SK-N-SH (cell line): ENCODE measurements at regions not wholly inside any gene's neighbourhood (a gene's known extent, or its start where the extent isn't known, plus 50 kb on each side); places are given as distances from the start of the nearest gene placed in this dataset.

Experiments
- CTCF ChIA-PET: fragments of 300-600, 350-600 bp; formaldehyde crosslinking; extraction: SDS; loops from one replicate; lab custom pipeline; 2021; lab: Yijun Ruan, JAX
- POLR2A ChIA-PET: fragments of 350-600 bp; sonication (Branson Sonifier 250); formaldehyde crosslinking; extraction: SDS; loops from one replicate; lab custom pipeline; 2020; ENCODE audit warnings: antibody characterized with exemption, inconsistent platforms; lab: Yijun Ruan, JAX
- DNase-seq: peaks from one replicate; pipeline ENCODE4 v3.0.0; 2012
- H2AFZ ChIP-seq: fragments of 200-600 bp; sonication (generic); 2 replicates; pipeline ENCODE4 v1.8.1; 2016; ENCODE audit warnings: antibody characterized with exemption, mild to moderate bottlenecking, low read depth
- H3F3A ChIP-seq: fragments of 200-600 bp; sonication (generic); replicated peaks from 2 replicates; pipeline ENCODE3; 2016; ENCODE audit warnings: antibody characterized with exemption, mild to moderate bottlenecking; ENCODE audit not compliant: insufficient read depth
- H3K27ac ChIP-seq, 2 experiments: fragments of 200-500 bp in 1 of 2; fragments of 200-600 bp in 1 of 2; sonication (Bioruptor generic) in 1 of 2; sonication (generic), shearing (Covaris generic) in 1 of 2; 2 replicates each; pipeline versions ENCODE4 v1.5.1 to v1.6.1; 2014 to 2016; ENCODE audit warnings: low read depth in 2 of 2, inconsistent platforms in 1 of 2, low read length in 1 of 2, mild to moderate bottlenecking in 1 of 2, mixed read lengths in 1 of 2
- H3K27me3 ChIP-seq: fragments of 200-600 bp; sonication (generic), shearing (Covaris generic); 2 replicates; pipeline ENCODE4 v1.6.1; 2016; ENCODE audit warnings: mixed run types; ENCODE audit not compliant: insufficient read depth
- H3K36me3 ChIP-seq, 2 experiments: fragments of 200-500 bp in 1 of 2; fragments of 200-600 bp in 1 of 2; sonication (Bioruptor generic) in 1 of 2; sonication (generic) in 1 of 2; replicated peaks in 1 of 2; 2 replicates each; pipeline versions ENCODE3 to v1.5.1; 2014 to 2016; ENCODE audit warnings: low read length in 1 of 2, mild to moderate bottlenecking in 1 of 2; ENCODE audit not compliant: insufficient read depth in 2 of 2, control insufficient read depth in 1 of 2
- H3K4me1 ChIP-seq, 2 experiments: fragments of 200-500 bp in 1 of 2; fragments of 200-600 bp in 1 of 2; sonication (Bioruptor generic) in 1 of 2; sonication (generic), shearing (Covaris generic) in 1 of 2; 2 replicates each; pipeline versions ENCODE4 v1.5.1 to v1.6.1; 2014 to 2016; ENCODE audit warnings: low read depth in 1 of 2, low read length in 1 of 2, mixed run types in 1 of 2; ENCODE audit not compliant: insufficient read depth in 2 of 2, control insufficient read depth in 1 of 2
- H3K4me2 ChIP-seq: fragments of 200-600 bp; sonication (generic), shearing (Covaris generic); 2 replicates; pipeline ENCODE4 v1.6.1; 2017; ENCODE audit warnings: mixed run types
- H3K4me3 ChIP-seq, 2 experiments: fragments of 200-500 bp in 1 of 2; fragments of 200-600 bp in 1 of 2; sonication (Bioruptor generic) in 1 of 2; sonication (generic), shearing (Covaris generic) in 1 of 2; 2 replicates each; pipeline versions ENCODE4 v1.5.1 to v1.8.1; 2014 to 2016; ENCODE audit warnings: low read depth in 2 of 2, inconsistent platforms in 1 of 2, low read length in 1 of 2, mild to moderate bottlenecking in 1 of 2, mixed read lengths in 1 of 2, moderate library complexity in 1 of 2
- H3K79me2 ChIP-seq: fragments of 200-600 bp; sonication (generic); 2 replicates; pipeline ENCODE4 v1.8.1; 2017; ENCODE audit warnings: mild to moderate bottlenecking; ENCODE audit not compliant: insufficient read depth
- H3K9ac ChIP-seq: fragments of 200-600 bp; sonication (generic); 2 replicates; pipeline ENCODE4 v1.6.1; 2017; ENCODE audit warnings: mixed run types
- H3K9me2 ChIP-seq: fragments of 200-600 bp; sonication (generic); 2 replicates; pipeline ENCODE4 v1.6.1; 2017; ENCODE audit warnings: mixed run types
- H3K9me3 ChIP-seq: fragments of 200-600 bp; sonication (generic); 2 replicates; pipeline ENCODE4 v1.6.1; 2017; ENCODE audit warnings: mixed run types, mild to moderate bottlenecking, moderate library complexity
- H4K20me1 ChIP-seq: fragments of 200-600 bp; sonication (generic); 2 replicates; pipeline ENCODE4 v1.6.1; 2017; ENCODE audit warnings: mild to moderate bottlenecking, mixed run types; ENCODE audit not compliant: insufficient read depth
- CHD2 ChIP-seq: fragments of 150-350 bp; IDR thresholded peaks from 2 replicates; pipeline ENCODE4 v1.6.1; 2018; ENCODE audit warnings: low read length; ENCODE audit not compliant: partially characterized antibody
- EP300 ChIP-seq, 2 experiments: IDR thresholded peaks; 2 replicates each; pipeline versions ENCODE4 v1.4.0 to v1.6.1; 2012; ENCODE audit warnings: borderline replicate concordance in 1 of 2, low read depth in 1 of 2, low read length in 1 of 2
- EZH2phosphoT487 ChIP-seq: fragments of 200-600 bp; sonication (generic); IDR thresholded peaks from 2 replicates; pipeline ENCODE4 v1.6.1; 2017; ENCODE audit warnings: low read depth, mixed run types, mild to moderate bottlenecking, antibody characterized with exemption, moderate library complexity, borderline replicate concordance
- FOXJ3 ChIP-seq: sonication (generic); formaldehyde crosslinking; IDR thresholded peaks from 2 replicates; pipeline ENCODE4 v1.5.1; 2020; ENCODE audit warnings: mild to moderate bottlenecking, missing genetic modification reagents
- FOXM1 ChIP-seq: IDR thresholded peaks from 2 replicates; pipeline ENCODE4 v1.4.0; 2012; ENCODE audit warnings: low read depth, mild to moderate bottlenecking
- GABPA ChIP-seq: IDR thresholded peaks from 2 replicates; pipeline ENCODE4 v1.4.0; 2012; ENCODE audit warnings: low read depth, mild to moderate bottlenecking
- MEF2A ChIP-seq: IDR thresholded peaks from 2 replicates; pipeline ENCODE4 v1.4.0; 2012; ENCODE audit warnings: low read depth, borderline replicate concordance
- MXI1 ChIP-seq: IDR thresholded peaks from 2 replicates; pipeline ENCODE4 v1.6.1; 2012; ENCODE audit warnings: mild to moderate bottlenecking, low read depth, low read length, improper control_type of control experiment
- NFIC ChIP-seq: IDR thresholded peaks from 2 replicates; pipeline ENCODE4 v1.4.0; 2012; ENCODE audit warnings: borderline replicate concordance
- POLR2AphosphoS5 ChIP-seq: IDR thresholded peaks from 2 replicates; pipeline ENCODE4 v1.6.1; 2012; ENCODE audit warnings: low read depth, low read length
- RFX5 ChIP-seq: IDR thresholded peaks from 2 replicates; pipeline ENCODE4 v1.6.1; 2012; ENCODE audit warnings: mild to moderate bottlenecking, improper control_type of control experiment, low read length
- RXRA ChIP-seq: IDR thresholded peaks from 2 replicates; pipeline ENCODE4 v1.4.0; 2012; ENCODE audit warnings: low read depth, mild to moderate bottlenecking, borderline replicate concordance
- SIN3A ChIP-seq: IDR thresholded peaks from 2 replicates; pipeline ENCODE4 v1.6.1; 2012; ENCODE audit warnings: low read depth, mild to moderate bottlenecking, low read length, moderate library complexity, borderline replicate concordance
- SMC3 ChIP-seq: IDR thresholded peaks from 2 replicates; pipeline ENCODE4 v1.6.1; 2012; ENCODE audit warnings: low read depth, low read length, improper control_type of control experiment
- TAF1 ChIP-seq: IDR thresholded peaks from 2 replicates; pipeline ENCODE4 v1.6.1; 2012; ENCODE audit warnings: low read depth, mild to moderate bottlenecking, low read length, moderate library complexity, borderline replicate concordance
- TEAD4 ChIP-seq: IDR thresholded peaks from 2 replicates; pipeline ENCODE4 v1.4.0; 2012; ENCODE audit warnings: mild to moderate bottlenecking, borderline replicate concordance; ENCODE audit not compliant: insufficient read depth
- whole genome bisulfite sequencing: methylation state at CpG from one replicate; pipeline ENCODE4 v1.1.6; 2017; ENCODE audit warnings: low lambda C conversion rate; 5-methylcytosine and 5-hydroxymethylcytosine counted together
- TF ChIP-seq, protein P1 (sequence below): IDR thresholded peaks from 2 replicates; pipeline ENCODE4 v1.4.0; 2012; ENCODE audit warnings: low read depth, borderline replicate concordance
- TF ChIP-seq, protein P2 (sequence below): fragments of 200-600 bp; sonication (generic); IDR thresholded peaks from 2 replicates; pipeline ENCODE4 v1.6.1; 2017; ENCODE audit warnings: antibody characterized with exemption, mild to moderate bottlenecking, moderate library complexity
- TF ChIP-seq, protein P3 (sequence below): fragments of 150-350 bp; IDR thresholded peaks from 2 replicates; pipeline ENCODE4 v1.6.1; 2017; ENCODE audit warnings: antibody characterized with exemption, low read length, low read depth, borderline replicate concordance
- TF ChIP-seq, protein P4 (sequence below): IDR thresholded peaks from 2 replicates; pipeline ENCODE4 v1.4.0; 2012; ENCODE audit warnings: low read depth

DNA sequence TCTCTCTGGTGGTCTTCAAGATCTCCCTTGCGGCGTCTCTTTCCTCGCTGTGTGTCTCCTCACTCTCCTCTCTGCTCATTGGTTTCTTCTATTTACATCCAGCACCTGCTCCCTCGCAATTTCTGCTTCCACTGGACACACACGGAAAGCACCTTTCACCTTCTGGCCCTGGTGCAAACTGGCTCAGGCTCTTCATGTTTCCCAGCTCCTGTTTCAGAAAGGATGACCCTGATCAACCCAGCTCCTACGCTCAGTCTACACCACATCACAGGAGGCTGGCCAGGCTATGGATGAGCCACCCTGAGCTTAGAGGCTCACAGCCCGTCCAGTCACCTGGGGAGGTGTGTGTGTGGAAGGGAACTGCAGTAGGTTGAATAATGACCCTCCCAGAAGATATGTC is 72.7 kb downstream of the MCFD2 start:
- CTCF ChIA-PET = no interaction called here
- Histone ChIP-seq H3K36me3 (no peaks in the 10 kb centered on the region), H3K27ac (no peak overlapping the region), H2AFZ (no peak overlapping the region), H3K27me3 (no peaks in the 10 kb centered on the region), H3F3A (peaks cover 18% of the 10 kb centered on the region), H3K9me2 (no peaks in the 10 kb centered on the region), H4K20me1 (no peaks in the 10 kb centered on the region), H3K79me2 (no peaks in the 10 kb centered on the region), H3K4me3 (no peak overlapping the region), H3K9me3 (no peaks in the 10 kb centered on the region), H3K4me1 (peaks cover 21 to 30% of the 10 kb centered on the region in 2 experiments), H3K9ac (no peak overlapping the region), H3K4me2 (no peak overlapping the region)
- no peak for DNase-seq
- 95% methylated on average over 7 of the region's 7 CpGs for WGBS
- POLR2A ChIA-PET = no interaction called here
- TF ChIP-seq RFX5 (no peak), NFIC (no peak), CHD2 (no peak), SMC3 (no peak), POLR2AphosphoS5 (no peak), EZH2phosphoT487 (no peak), TEAD4 (no peak), SIN3A (no peak), RXRA (no peak), EP300 (IDR thresholded peaks at IDR 0.05; ENCODE audit: borderline replicate concordance in 1 of 2, low read depth in 1 of 2, low read length in 1 of 2) (no peak), GABPA (no peak), MXI1 (no peak), FOXM1 (no peak), FOXJ3 (CRISPR knock-in tag) (no peak), MEF2A (no peak), TAF1 (no peak)
- TF ChIP-seq, protein P1, sequence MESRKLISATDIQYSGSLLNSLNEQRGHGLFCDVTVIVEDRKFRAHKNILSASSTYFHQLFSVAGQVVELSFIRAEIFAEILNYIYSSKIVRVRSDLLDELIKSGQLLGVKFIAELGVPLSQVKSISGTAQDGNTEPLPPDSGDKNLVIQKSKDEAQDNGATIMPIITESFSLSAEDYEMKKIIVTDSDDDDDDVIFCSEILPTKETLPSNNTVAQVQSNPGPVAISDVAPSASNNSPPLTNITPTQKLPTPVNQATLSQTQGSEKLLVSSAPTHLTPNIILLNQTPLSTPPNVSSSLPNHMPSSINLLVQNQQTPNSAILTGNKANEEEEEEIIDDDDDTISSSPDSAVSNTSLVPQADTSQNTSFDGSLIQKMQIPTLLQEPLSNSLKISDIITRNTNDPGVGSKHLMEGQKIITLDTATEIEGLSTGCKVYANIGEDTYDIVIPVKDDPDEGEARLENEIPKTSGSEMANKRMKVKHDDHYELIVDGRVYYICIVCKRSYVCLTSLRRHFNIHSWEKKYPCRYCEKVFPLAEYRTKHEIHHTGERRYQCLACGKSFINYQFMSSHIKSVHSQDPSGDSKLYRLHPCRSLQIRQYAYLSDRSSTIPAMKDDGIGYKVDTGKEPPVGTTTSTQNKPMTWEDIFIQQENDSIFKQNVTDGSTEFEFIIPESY = no peak
- TF ChIP-seq, protein P2, sequence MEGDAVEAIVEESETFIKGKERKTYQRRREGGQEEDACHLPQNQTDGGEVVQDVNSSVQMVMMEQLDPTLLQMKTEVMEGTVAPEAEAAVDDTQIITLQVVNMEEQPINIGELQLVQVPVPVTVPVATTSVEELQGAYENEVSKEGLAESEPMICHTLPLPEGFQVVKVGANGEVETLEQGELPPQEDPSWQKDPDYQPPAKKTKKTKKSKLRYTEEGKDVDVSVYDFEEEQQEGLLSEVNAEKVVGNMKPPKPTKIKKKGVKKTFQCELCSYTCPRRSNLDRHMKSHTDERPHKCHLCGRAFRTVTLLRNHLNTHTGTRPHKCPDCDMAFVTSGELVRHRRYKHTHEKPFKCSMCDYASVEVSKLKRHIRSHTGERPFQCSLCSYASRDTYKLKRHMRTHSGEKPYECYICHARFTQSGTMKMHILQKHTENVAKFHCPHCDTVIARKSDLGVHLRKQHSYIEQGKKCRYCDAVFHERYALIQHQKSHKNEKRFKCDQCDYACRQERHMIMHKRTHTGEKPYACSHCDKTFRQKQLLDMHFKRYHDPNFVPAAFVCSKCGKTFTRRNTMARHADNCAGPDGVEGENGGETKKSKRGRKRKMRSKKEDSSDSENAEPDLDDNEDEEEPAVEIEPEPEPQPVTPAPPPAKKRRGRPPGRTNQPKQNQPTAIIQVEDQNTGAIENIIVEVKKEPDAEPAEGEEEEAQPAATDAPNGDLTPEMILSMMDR = no peak
- TF ChIP-seq, protein P3, sequence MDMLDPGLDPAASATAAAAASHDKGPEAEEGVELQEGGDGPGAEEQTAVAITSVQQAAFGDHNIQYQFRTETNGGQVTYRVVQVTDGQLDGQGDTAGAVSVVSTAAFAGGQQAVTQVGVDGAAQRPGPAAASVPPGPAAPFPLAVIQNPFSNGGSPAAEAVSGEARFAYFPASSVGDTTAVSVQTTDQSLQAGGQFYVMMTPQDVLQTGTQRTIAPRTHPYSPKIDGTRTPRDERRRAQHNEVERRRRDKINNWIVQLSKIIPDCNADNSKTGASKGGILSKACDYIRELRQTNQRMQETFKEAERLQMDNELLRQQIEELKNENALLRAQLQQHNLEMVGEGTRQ = no peak
- TF ChIP-seq, protein P4, sequence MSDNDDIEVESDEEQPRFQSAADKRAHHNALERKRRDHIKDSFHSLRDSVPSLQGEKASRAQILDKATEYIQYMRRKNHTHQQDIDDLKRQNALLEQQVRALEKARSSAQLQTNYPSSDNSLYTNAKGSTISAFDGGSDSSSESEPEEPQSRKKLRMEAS = no peak
